ENCODE measurements at regions not wholly inside any gene's neighbourhood (a gene's known extent, or its start where the extent isn't known, plus 50 kb on each side); places are given as distances from the start of the nearest gene placed in this dataset.

- TF ChIP-seq, protein P1, sequence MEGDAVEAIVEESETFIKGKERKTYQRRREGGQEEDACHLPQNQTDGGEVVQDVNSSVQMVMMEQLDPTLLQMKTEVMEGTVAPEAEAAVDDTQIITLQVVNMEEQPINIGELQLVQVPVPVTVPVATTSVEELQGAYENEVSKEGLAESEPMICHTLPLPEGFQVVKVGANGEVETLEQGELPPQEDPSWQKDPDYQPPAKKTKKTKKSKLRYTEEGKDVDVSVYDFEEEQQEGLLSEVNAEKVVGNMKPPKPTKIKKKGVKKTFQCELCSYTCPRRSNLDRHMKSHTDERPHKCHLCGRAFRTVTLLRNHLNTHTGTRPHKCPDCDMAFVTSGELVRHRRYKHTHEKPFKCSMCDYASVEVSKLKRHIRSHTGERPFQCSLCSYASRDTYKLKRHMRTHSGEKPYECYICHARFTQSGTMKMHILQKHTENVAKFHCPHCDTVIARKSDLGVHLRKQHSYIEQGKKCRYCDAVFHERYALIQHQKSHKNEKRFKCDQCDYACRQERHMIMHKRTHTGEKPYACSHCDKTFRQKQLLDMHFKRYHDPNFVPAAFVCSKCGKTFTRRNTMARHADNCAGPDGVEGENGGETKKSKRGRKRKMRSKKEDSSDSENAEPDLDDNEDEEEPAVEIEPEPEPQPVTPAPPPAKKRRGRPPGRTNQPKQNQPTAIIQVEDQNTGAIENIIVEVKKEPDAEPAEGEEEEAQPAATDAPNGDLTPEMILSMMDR (IDR thresholded peaks at IDR 0.05) = no peak
- Histone ChIP-seq H3K9me3 (no peaks in the 10 kb centered on the region), H3K36me3 (no peaks in the 10 kb centered on the region), H3K27ac (no peak overlapping the region), H3K27me3 (replicated peaks; ENCODE audit: insufficient read depth) (no peaks in the 10 kb centered on the region), H3K4me3 (no peak overlapping the region), H3K4me1 (ENCODE audit: control insufficient read depth in 1 of 2, low read depth in 2 of 2) (no peaks in the 10 kb centered on the region)
- ATAC-seq (ENCODE audit: insufficient number of reproducible peaks, low FRiP score, low read depth) (no peak), DNase-seq (ENCODE audit: low spot score) (no peak)
Measured at GRCh38 chr16:9231039-9231438, 139.6 kb downstream of the HAPSTR1 start.

GRCh38 chr16:9232102-9232770, 140.8 kb downstream of the HAPSTR1 start:
- TF ChIP-seq, protein P1 (IDR thresholded peaks at IDR 0.05) = no peak
- H3K27me3 ChIP-seq (replicated peaks; ENCODE audit: insufficient read depth) = no peaks in the 10 kb centered on the region
- H3K9me3 ChIP-seq = no peaks in the 10 kb centered on the region
- H3K36me3 ChIP-seq = no peaks in the 10 kb centered on the region
- ATAC-seq (ENCODE audit: insufficient number of reproducible peaks, low FRiP score, low read depth) = no peak
- no peaks in the 10 kb centered on the region for H3K4me1 ChIP-seq (ENCODE audit: control insufficient read depth in 1 of 2, low read depth in 2 of 2)
- no peak overlapping the region for H3K4me3 ChIP-seq
- H3K27ac ChIP-seq = no peak overlapping the region
- no peak for DNase-seq (ENCODE audit: low spot score)

DNA sequence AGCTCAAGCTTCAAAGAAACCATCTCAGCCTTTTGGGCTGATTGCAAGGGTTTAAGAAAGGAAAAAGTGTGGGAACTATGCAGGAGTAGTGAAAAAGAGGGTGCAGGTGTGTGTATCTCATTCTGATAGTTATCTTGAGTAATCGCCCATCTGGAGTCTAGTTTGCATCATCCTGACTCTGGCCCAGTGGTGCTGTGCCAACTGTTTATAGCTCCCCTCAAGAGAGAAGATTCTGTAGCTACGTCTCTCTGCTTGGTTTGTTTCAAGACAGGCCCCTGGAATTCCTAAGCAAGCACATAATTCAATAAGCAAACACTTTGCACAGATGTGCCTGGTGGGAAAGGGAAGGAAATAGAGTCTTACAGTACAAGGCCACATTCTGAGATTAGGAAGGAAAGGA, 144.4 kb downstream of the HAPSTR1 start:
- no peak for ATAC-seq (ENCODE audit: insufficient number of reproducible peaks, low FRiP score, low read depth)
- Histone ChIP-seq H3K27me3 (replicated peaks; ENCODE audit: insufficient read depth) (no peaks in the 10 kb centered on the region), H3K4me1 (ENCODE audit: control insufficient read depth in 1 of 2, low read depth in 2 of 2) (no peaks in the 10 kb centered on the region)

DNA sequence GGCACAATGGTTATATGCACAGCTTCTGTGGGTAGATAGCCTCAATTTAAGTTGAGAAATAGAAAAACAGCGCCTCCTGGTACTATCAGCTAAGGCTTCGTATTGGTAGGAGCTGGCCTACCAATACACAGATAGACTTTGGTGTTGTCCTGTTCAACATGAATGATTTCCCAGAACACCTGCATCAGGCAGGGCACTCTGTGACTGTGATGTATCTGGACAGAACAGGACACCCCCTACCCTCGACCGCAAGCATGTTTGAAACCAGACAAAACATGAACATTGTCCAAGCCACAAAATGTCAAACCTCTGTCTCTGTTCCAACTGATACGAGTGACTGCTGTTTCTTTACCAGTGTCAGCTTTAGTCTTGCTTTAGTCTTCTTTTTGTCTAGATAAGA, 144.9 kb downstream of the HAPSTR1 start:
- Histone ChIP-seq H3K27ac (no peak overlapping the region), H3K4me1 (ENCODE audit: control insufficient read depth in 1 of 2, low read depth in 2 of 2) (no peaks in the 10 kb centered on the region), H3K27me3 (replicated peaks; ENCODE audit: insufficient read depth) (no peaks in the 10 kb centered on the region), H3K9me3 (no peaks in the 10 kb centered on the region), H3K36me3 (no peaks in the 10 kb centered on the region), H3K4me3 (no peak overlapping the region)
- TF ChIP-seq, protein P1 (IDR thresholded peaks at IDR 0.05) = no peak
- no peak for ATAC-seq (ENCODE audit: insufficient number of reproducible peaks, low FRiP score, low read depth)
- DNase-seq (ENCODE audit: low spot score) = no peak

More for the DNA sequence above, 144.4 kb downstream of the HAPSTR1 start:
- Histone ChIP-seq H3K27ac (no peak overlapping the region), H3K9me3 (no peaks in the 10 kb centered on the region), H3K36me3 (no peaks in the 10 kb centered on the region), H3K4me3 (no peak overlapping the region)
- TF ChIP-seq, protein P1 (IDR thresholded peaks at IDR 0.05) = no peak
- no peak for DNase-seq (ENCODE audit: low spot score)

DNA sequence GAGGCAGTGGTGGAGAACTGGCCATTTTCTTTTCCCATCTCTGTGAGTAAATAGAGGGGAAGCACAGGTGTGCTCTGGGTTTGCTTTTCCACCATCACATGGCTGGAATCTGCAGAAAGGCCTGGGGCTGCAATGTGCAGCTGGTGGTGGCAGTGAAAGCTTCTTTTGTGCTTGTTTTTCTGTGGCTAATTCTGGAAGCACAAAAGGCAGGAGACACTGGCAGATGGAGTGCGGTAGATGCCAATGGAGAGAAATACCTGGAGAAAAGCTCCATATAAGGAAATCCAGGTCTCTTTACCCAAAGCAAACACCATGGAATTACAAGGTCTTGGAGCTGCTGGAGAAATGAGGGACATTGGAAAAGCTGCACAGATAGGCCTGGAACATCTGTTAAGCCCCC, 146.9 kb downstream of the HAPSTR1 start:
- no peak for ATAC-seq (ENCODE audit: insufficient number of reproducible peaks, low FRiP score, low read depth)
- no peak overlapping the region for H3K27ac ChIP-seq
- no peaks in the 10 kb centered on the region for H3K36me3 ChIP-seq
- DNase-seq (ENCODE audit: low spot score) = no peak
- H3K9me3 ChIP-seq = no peaks in the 10 kb centered on the region
- no peaks in the 10 kb centered on the region for H3K4me1 ChIP-seq (ENCODE audit: control insufficient read depth in 1 of 2, low read depth in 2 of 2)
- TF ChIP-seq, protein P1 (IDR thresholded peaks at IDR 0.05) = no peak
- no peaks in the 10 kb centered on the region for H3K27me3 ChIP-seq (replicated peaks; ENCODE audit: insufficient read depth)
- no peak overlapping the region for H3K4me3 ChIP-seq
